H1 (cell line): ENCODE measurements at regions not wholly inside any gene's neighbourhood (a gene's known extent, or its start where the extent isn't known, plus 50 kb on each side); places are given as distances from the start of the nearest gene placed in this dataset.

Experiments
- CTCF ChIA-PET: fragments of 300-600 bp; sonication (Branson Sonifier 250); formaldehyde crosslinking; loops from one replicate; lab custom pipeline; 2021; ENCODE audit not compliant: partially characterized antibody; lab: Charles Lee
- POLR2A ChIA-PET: fragments of 300-600 bp; sonication (Branson Sonifier 250); formaldehyde crosslinking; loops from one replicate; lab custom pipeline; 2021; ENCODE audit warnings: inconsistent platforms; ENCODE audit not compliant: partially characterized antibody; lab: Charles Lee
- DNase-seq, 2 experiments: peaks; one replicate each; pipeline versions ENCODE4 v3.0.0 to v3.0.0-alpha.2; 2010 to 2022; ENCODE audit warnings: low spot score in 2 of 2, low read depth in 1 of 2, mixed read lengths in 1 of 2
- FAIRE-seq: peaks from 2 replicates; lab custom pipeline; 2011; peaks lifted over from hg19 to GRCh38; lab: Jason Lieb, UNC
- H2AFZ ChIP-seq: 2 replicates; pipeline ENCODE4 v1.8.1; 2012; ENCODE audit warnings: low read length, inconsistent platforms
- H2AK5ac ChIP-seq: 2 replicates; pipeline ENCODE4 v1.6.1; 2013; ENCODE audit warnings: low read depth, low read length
- H2BK120ac ChIP-seq: replicated peaks from 2 replicates; pipeline ENCODE3; 2013; ENCODE audit warnings: low read depth, low read length, inconsistent platforms
- H2BK12ac ChIP-seq: 2 replicates; pipeline ENCODE4 v1.6.1; 2013; ENCODE audit warnings: low read depth, low read length
- H2BK15ac ChIP-seq: 2 replicates; pipeline ENCODE4 v1.6.1; 2013; ENCODE audit warnings: low read length
- H2BK20ac ChIP-seq: 2 replicates; pipeline ENCODE4 v1.6.1; 2013; ENCODE audit warnings: low read length
- H2BK5ac ChIP-seq: 2 replicates; pipeline ENCODE4 v1.6.1; 2013; ENCODE audit warnings: low read depth, low read length
- H3K14ac ChIP-seq: 2 replicates; pipeline ENCODE4 v1.6.1; 2013; ENCODE audit warnings: inconsistent platforms; ENCODE audit not compliant: insufficient read length
- H3K18ac ChIP-seq: 2 replicates; pipeline ENCODE4 v1.6.1; 2013; ENCODE audit warnings: low read length; ENCODE audit errors: extremely low read depth
- H3K23ac ChIP-seq: 2 replicates; pipeline ENCODE4 v1.6.1; 2013; ENCODE audit warnings: inconsistent platforms; ENCODE audit not compliant: insufficient read length
- H3K23me2 ChIP-seq: 2 replicates; pipeline ENCODE4 v1.6.1; 2013; ENCODE audit warnings: low read depth, low read length
- H3K27ac ChIP-seq: 2 replicates; pipeline ENCODE4 v1.6.1; 2011; ENCODE audit warnings: low read depth, low read length, inconsistent platforms
- H3K27me3 ChIP-seq, 4 experiments: replicated peaks in 1 of 4; 1 replicate in 1 of 4; 2 replicates in 3 of 4; pipeline versions ENCODE4 v1.6.1 to v1.8.1; 2011 to 2013; ENCODE audit warnings: low read length in 3 of 4, mild to moderate bottlenecking in 3 of 4, inconsistent platforms in 2 of 4, mixed read lengths in 2 of 4, moderate library complexity in 1 of 4; ENCODE audit not compliant: control insufficient read depth in 3 of 4, insufficient read depth in 3 of 4; ENCODE audit errors: extremely low read depth in 1 of 4
- H3K36me3 ChIP-seq, 4 experiments: 2 replicates each; pipeline versions ENCODE4 v1.6.1 to v1.8.1; 2011 to 2013; ENCODE audit warnings: mild to moderate bottlenecking in 4 of 4, low read length in 3 of 4, moderate library complexity in 2 of 4, control low read depth in 1 of 4, inconsistent platforms in 1 of 4; ENCODE audit not compliant: insufficient read depth in 4 of 4, control insufficient read depth in 2 of 4
- H3K4ac ChIP-seq: replicated peaks from 2 replicates; pipeline ENCODE3; 2013; ENCODE audit warnings: low read length, low read depth, mixed read lengths, inconsistent platforms; ENCODE audit not compliant: insufficient read length
- H3K4me1 ChIP-seq, 4 experiments: replicated peaks in 1 of 4; 1 replicate in 1 of 4; 2 replicates in 3 of 4; pipeline versions ENCODE4 v1.6.1 to v1.8.1; 2011 to 2013; ENCODE audit warnings: low read length in 3 of 4, inconsistent platforms in 2 of 4, mixed read lengths in 1 of 4; ENCODE audit not compliant: insufficient read depth in 4 of 4, control insufficient read depth in 3 of 4
- H3K4me2 ChIP-seq, 2 experiments: 2 replicates each; pipeline versions ENCODE4 v1.6.1 to v1.8.1; 2011 to 2013; ENCODE audit warnings: low read depth in 2 of 2, low read length in 2 of 2, control low read depth in 1 of 2, inconsistent platforms in 1 of 2, mild to moderate bottlenecking in 1 of 2; ENCODE audit not compliant: insufficient read depth in 1 of 2
- H3K4me3 ChIP-seq, 4 experiments: fragments of 200-600, 300-600 bp in 1 of 4; sonication (generic), shearing (Covaris generic), sonication (Bioruptor Twin) in 1 of 4; 2 replicates each; pipeline versions ENCODE4 v1.5.1 to v1.8.1; 2011 to 2016; ENCODE audit warnings: low read length in 4 of 4, low read depth in 3 of 4, control low read depth in 2 of 4, inconsistent platforms in 2 of 4, mild to moderate bottlenecking in 2 of 4, mixed read lengths in 1 of 4, moderate library complexity in 1 of 4; ENCODE audit not compliant: insufficient read depth in 2 of 4; ENCODE audit errors: extremely low read depth in 1 of 4
- H3K56ac ChIP-seq: replicated peaks from 2 replicates; pipeline ENCODE3; 2013; ENCODE audit warnings: low read depth, mild to moderate bottlenecking, mixed read lengths, low read length, inconsistent platforms; ENCODE audit not compliant: insufficient read length
- H3K79me1 ChIP-seq: 2 replicates; pipeline ENCODE4 v1.6.1; 2013; ENCODE audit warnings: low read depth, low read length, control low read depth
- H3K79me2 ChIP-seq, 2 experiments: 2 replicates each; pipeline versions ENCODE4 v1.6.1 to v1.8.1; 2012 to 2013; ENCODE audit warnings: low read length in 2 of 2, mild to moderate bottlenecking in 2 of 2, inconsistent platforms in 1 of 2; ENCODE audit not compliant: insufficient read depth in 2 of 2, control insufficient read depth in 1 of 2
- H3K9ac ChIP-seq, 4 experiments: replicated peaks in 1 of 4; 1 replicate in 1 of 4; 2 replicates in 3 of 4; pipeline versions ENCODE4 v1.6.1 to v1.8.1; 2011 to 2013; ENCODE audit warnings: low read depth in 3 of 4, low read length in 3 of 4, control low read depth in 2 of 4, mild to moderate bottlenecking in 2 of 4, moderate library complexity in 2 of 4, inconsistent platforms in 1 of 4; ENCODE audit errors: extremely low read depth in 1 of 4
- H3K9me3 ChIP-seq, 2 experiments: 2 replicates each; pipeline versions ENCODE4 v1.6.1 to v1.8.1; 2012 to 2013; ENCODE audit warnings: mild to moderate bottlenecking in 2 of 2, moderate library complexity in 2 of 2, control low read depth in 1 of 2, inconsistent platforms in 1 of 2, low read depth in 1 of 2, low read length in 1 of 2, mixed read lengths in 1 of 2; ENCODE audit not compliant: insufficient read depth in 2 of 2
- H4K20me1 ChIP-seq, 2 experiments: replicated peaks in 1 of 2; 2 replicates each; pipeline versions ENCODE3 to v1.8.1; 2011 to 2013; ENCODE audit warnings: inconsistent platforms in 2 of 2, low read length in 2 of 2, mild to moderate bottlenecking in 1 of 2; ENCODE audit not compliant: insufficient read depth in 2 of 2, control insufficient read depth in 1 of 2
- H4K5ac ChIP-seq: 2 replicates; pipeline ENCODE4 v1.6.1; 2013; ENCODE audit warnings: low read length, low read depth, mixed read lengths, inconsistent platforms; ENCODE audit not compliant: insufficient read length
- H4K8ac ChIP-seq: 2 replicates; pipeline ENCODE4 v1.8.0; 2013; ENCODE audit warnings: mild to moderate bottlenecking, moderate library complexity, low read length, inconsistent platforms; ENCODE audit not compliant: insufficient read depth; ENCODE audit errors: extremely low read depth
- H4K91ac ChIP-seq: replicated peaks from 2 replicates; pipeline ENCODE3; 2013; ENCODE audit warnings: low read length, mixed read lengths, inconsistent platforms; ENCODE audit not compliant: insufficient read length
- BACH1 ChIP-seq: IDR thresholded peaks from 2 replicates; pipeline ENCODE4 v1.6.1; 2012; ENCODE audit warnings: low read length, improper control_type of control experiment
- BCL11A ChIP-seq, 2 experiments: IDR thresholded peaks; one replicate each; pipeline ENCODE4 v1.6.1; 2011; ENCODE audit warnings: low read depth in 2 of 2, low read length in 2 of 2, mild to moderate bottlenecking in 2 of 2
- BRCA1 ChIP-seq: IDR thresholded peaks from 2 replicates; pipeline ENCODE4 v1.6.1; 2012; ENCODE audit warnings: low read depth, low read length, improper control_type of control experiment
- CEBPB ChIP-seq: IDR thresholded peaks from 2 replicates; pipeline ENCODE4 v1.6.1; 2012; ENCODE audit warnings: low read depth, low read length
- EZH2 ChIP-seq: fragments of 200-600 bp; sonication (generic); IDR thresholded peaks from 2 replicates; pipeline ENCODE4 v1.7.1; 2012; ENCODE audit warnings: low read depth, mild to moderate bottlenecking, moderate library complexity, low read length, inconsistent platforms; ENCODE audit not compliant: severe bottlenecking
- HDAC6 ChIP-seq: IDR thresholded peaks from one replicate; pipeline ENCODE4 v1.7.1; 2012; ENCODE audit warnings: low read depth, mild to moderate bottlenecking, inconsistent platforms, low read length, moderate library complexity
- MAX ChIP-seq: IDR thresholded peaks from 2 replicates; pipeline ENCODE4 v1.6.1; 2012; ENCODE audit warnings: inconsistent platforms
- WGBS, 2 experiments: shearing (Covaris generic) in 1 of 2; methylation state at CpG; one replicate each; pipeline versions ENCODE4 v1.1.6 to v1.1.7; 2013 to 2015; ENCODE audit warnings: low lambda C conversion rate in 2 of 2, mixed read lengths in 2 of 2, inconsistent platforms in 1 of 2, low coverage in 1 of 2, missing lambda C conversion rate in 1 of 2; ENCODE audit not compliant: insufficient replicate concordance in 2 of 2, insufficient coverage in 1 of 2, insufficient read length in 1 of 2; ENCODE audit errors: extremely low coverage in 1 of 2, missing lambda C conversion rate in 1 of 2; 5-methylcytosine and 5-hydroxymethylcytosine counted together

GRCh38 chr2:108920-109809, 62.9 kb upstream of the FAM110C start:
- no peak overlapping the region for H3K23ac ChIP-seq
- 88% methylated on average over 5 of the region's 5 CpGs; no CpG with 5 or more reads in 1 of the 2 experiments for WGBS, 2 experiments
- H3K9ac ChIP-seq, result no peak overlapping the region
- no peak overlapping the region for H2BK12ac ChIP-seq
- H2BK120ac ChIP-seq, result no peak overlapping the region
- H2BK15ac ChIP-seq, result no peak overlapping the region
- H3K36me3 ChIP-seq, result no peaks in the 10 kb centered on the region
- no peak overlapping the region for H2BK20ac ChIP-seq
- no peak overlapping the region for H2BK5ac ChIP-seq
- no peaks in the 10 kb centered on the region for H3K23me2 ChIP-seq
- no peaks in the 10 kb centered on the region for H4K20me1 ChIP-seq
- no peak overlapping the region for H3K4me2 ChIP-seq
- no peak overlapping the region for H3K56ac ChIP-seq
- H2AK5ac ChIP-seq, result no peak overlapping the region
- H3K79me2 ChIP-seq, result no peaks in the 10 kb centered on the region
- TF ChIP-seq MAX, result no peak
- TF ChIP-seq BCL11A (IDR thresholded peaks at IDR 0.05; ENCODE audit: low read depth in 2 of 2, low read length in 2 of 2), result no peak
- TF ChIP-seq BACH1, result no peak
- peak; percentile 54; the same call in 1 of the 2 replicates for TF ChIP-seq CEBPB
- no peak for TF ChIP-seq BRCA1
- TF ChIP-seq HDAC6, result no peak
- TF ChIP-seq EZH2, result no peak
- H3K4me3 ChIP-seq, result no peak overlapping the region
- H3K4me1 ChIP-seq, result no peaks in the 10 kb centered on the region
- H3K27ac ChIP-seq, result no peak overlapping the region
- no peak overlapping the region for H4K91ac ChIP-seq
- H4K8ac ChIP-seq, result no peak overlapping the region
- H3K18ac ChIP-seq, result no peak overlapping the region
- POLR2A ChIA-PET, result no interaction called here
- no peaks in the 10 kb centered on the region for H3K79me1 ChIP-seq
- CTCF ChIA-PET, result interaction anchor here (1.2 to 1.3 kb wide), 2 partner anchors 10 to 89 kb away, joined by 3 to 4 read pairs; no protein-coding TSS in a partner anchor
- H2AFZ ChIP-seq, result 0 out of 2 replicates have a peak overlapping the region, but pooled peaks have one; percentile 18
- no peak for DNase-seq
- H3K27me3 ChIP-seq, result no peaks in the 10 kb centered on the region; a peak in 1 of 7 replicates
- no peak overlapping the region for H4K5ac ChIP-seq
- no peak overlapping the region for H3K14ac ChIP-seq
- no peaks in the 10 kb centered on the region for H3K9me3 ChIP-seq
- no peak for FAIRE-seq
- H3K4ac ChIP-seq, result no peak overlapping the region
